Osteoblast (primary cell): ENCODE measurements at regions not wholly inside any gene's neighbourhood (a gene's known extent, or its start where the extent isn't known, plus 50 kb on each side); places are given as distances from the start of the nearest gene placed in this dataset.
"Not testable (repeated sequence)": the region's sequence is repeated elsewhere in the genome, so short reads cannot be mapped to it uniquely, and the experiment has no call there.

ENCODE experiments used
- DNase-seq: peaks from one replicate; pipeline ENCODE4 v3.0.0; 2011; ENCODE audit warnings: low spot score, mixed read lengths; ENCODE audit not compliant: insufficient read length; ENCODE audit errors: missing footprints
- H2AFZ ChIP-seq: 2 replicates; pipeline ENCODE4 v1.6.0; 2011; ENCODE audit warnings: mild to moderate bottlenecking, low read length
- H3K27ac ChIP-seq: 2 replicates; pipeline ENCODE4 v1.5.1; 2011; ENCODE audit warnings: mild to moderate bottlenecking, low read depth, low read length, moderate library complexity
- H3K27me3 ChIP-seq: 2 replicates; pipeline ENCODE4 v1.6.0; 2012; ENCODE audit warnings: mild to moderate bottlenecking, control low read depth, inconsistent platforms, low read length, moderate library complexity; ENCODE audit not compliant: insufficient read depth
- H3K36me3 ChIP-seq: 2 replicates; pipeline ENCODE4 v1.5.1; 2011; ENCODE audit warnings: mild to moderate bottlenecking, low read length, control low read depth, moderate library complexity; ENCODE audit not compliant: insufficient read depth
- H3K4me1 ChIP-seq: 2 replicates; pipeline ENCODE4 v1.5.1; 2011; ENCODE audit warnings: mild to moderate bottlenecking, low read length, control low read depth, moderate library complexity; ENCODE audit not compliant: insufficient read depth
- H3K4me2 ChIP-seq: 2 replicates; pipeline ENCODE4 v1.6.0; 2011; ENCODE audit warnings: mild to moderate bottlenecking, low read length; ENCODE audit not compliant: insufficient read depth
- H3K4me3 ChIP-seq: fragments of 200-600 bp; sonication (generic); 3 replicates; pipeline ENCODE4 v1.5.1; 2012; ENCODE audit warnings: mild to moderate bottlenecking, low read length, inconsistent platforms; ENCODE audit not compliant: insufficient read depth
- H3K79me2 ChIP-seq: 2 replicates; pipeline ENCODE4 v1.6.0; 2012; ENCODE audit warnings: mild to moderate bottlenecking, low read length, control low read depth, inconsistent platforms; ENCODE audit not compliant: insufficient read depth
- H3K9me3 ChIP-seq: 2 replicates; pipeline ENCODE4 v1.5.1; 2011; ENCODE audit warnings: low read depth, low read length, control low read depth
- H4K20me1 ChIP-seq: 2 replicates; pipeline ENCODE4 v1.6.0; 2012; ENCODE audit warnings: mild to moderate bottlenecking, low read length, control low read depth; ENCODE audit not compliant: insufficient read depth
- TF ChIP-seq, protein P1 (sequence below): IDR thresholded peaks from 2 replicates; pipeline ENCODE4 v1.5.1; 2011; ENCODE audit warnings: mild to moderate bottlenecking, low read depth, low read length, moderate library complexity; ENCODE audit errors: extremely low read depth

GRCh38 chr9:25121811-25122210, 556.4 kb downstream of the TUSC1 start:
- H3K4me3 ChIP-seq, result no peak overlapping the region
- no peaks in the 10 kb centered on the region for H4K20me1 ChIP-seq
- H3K36me3 ChIP-seq, result no peaks in the 10 kb centered on the region
- H3K4me2 ChIP-seq, result no peak overlapping the region
- no peaks in the 10 kb centered on the region for H3K4me1 ChIP-seq
- DNase-seq, result no peak
- no peak overlapping the region for H2AFZ ChIP-seq
- H3K27me3 ChIP-seq, result no peaks in the 10 kb centered on the region
- H3K79me2 ChIP-seq, result no peaks in the 10 kb centered on the region
- TF ChIP-seq, protein P1, sequence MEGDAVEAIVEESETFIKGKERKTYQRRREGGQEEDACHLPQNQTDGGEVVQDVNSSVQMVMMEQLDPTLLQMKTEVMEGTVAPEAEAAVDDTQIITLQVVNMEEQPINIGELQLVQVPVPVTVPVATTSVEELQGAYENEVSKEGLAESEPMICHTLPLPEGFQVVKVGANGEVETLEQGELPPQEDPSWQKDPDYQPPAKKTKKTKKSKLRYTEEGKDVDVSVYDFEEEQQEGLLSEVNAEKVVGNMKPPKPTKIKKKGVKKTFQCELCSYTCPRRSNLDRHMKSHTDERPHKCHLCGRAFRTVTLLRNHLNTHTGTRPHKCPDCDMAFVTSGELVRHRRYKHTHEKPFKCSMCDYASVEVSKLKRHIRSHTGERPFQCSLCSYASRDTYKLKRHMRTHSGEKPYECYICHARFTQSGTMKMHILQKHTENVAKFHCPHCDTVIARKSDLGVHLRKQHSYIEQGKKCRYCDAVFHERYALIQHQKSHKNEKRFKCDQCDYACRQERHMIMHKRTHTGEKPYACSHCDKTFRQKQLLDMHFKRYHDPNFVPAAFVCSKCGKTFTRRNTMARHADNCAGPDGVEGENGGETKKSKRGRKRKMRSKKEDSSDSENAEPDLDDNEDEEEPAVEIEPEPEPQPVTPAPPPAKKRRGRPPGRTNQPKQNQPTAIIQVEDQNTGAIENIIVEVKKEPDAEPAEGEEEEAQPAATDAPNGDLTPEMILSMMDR, result no peak
- H3K9me3 ChIP-seq, result peaks cover 2% of the 10 kb centered on the region
- no peak overlapping the region for H3K27ac ChIP-seq

GRCh38 chr9:25119041-25119440, 559.2 kb downstream of the TUSC1 start:
- H4K20me1 ChIP-seq, result no peaks in the 10 kb centered on the region
- no peaks in the 10 kb centered on the region for H3K9me3 ChIP-seq
- no peaks in the 10 kb centered on the region for H3K79me2 ChIP-seq
- no peak overlapping the region for H3K4me2 ChIP-seq
- TF ChIP-seq, protein P1, result no peak
- no peak for DNase-seq
- H3K27me3 ChIP-seq, result no peaks in the 10 kb centered on the region
- H3K4me1 ChIP-seq, result no peaks in the 10 kb centered on the region
- H2AFZ ChIP-seq, result no peak overlapping the region
- no peak overlapping the region for H3K27ac ChIP-seq
- no peaks in the 10 kb centered on the region for H3K36me3 ChIP-seq
- H3K4me3 ChIP-seq, result no peak overlapping the region

- TF ChIP-seq, protein P1, result no peak
- H3K27me3 ChIP-seq, result no peaks in the 10 kb centered on the region
- H3K4me3 ChIP-seq, result no peak overlapping the region
- H2AFZ ChIP-seq, result no peak overlapping the region
- no peaks in the 10 kb centered on the region for H3K9me3 ChIP-seq
- no peaks in the 10 kb centered on the region for H4K20me1 ChIP-seq
- no peak overlapping the region for H3K27ac ChIP-seq
- no peak for DNase-seq
- H3K4me2 ChIP-seq, result no peak overlapping the region
- H3K79me2 ChIP-seq, result no peaks in the 10 kb centered on the region
- no peaks in the 10 kb centered on the region for H3K4me1 ChIP-seq
- no peaks in the 10 kb centered on the region for H3K36me3 ChIP-seq
These were observed 560.5 kb downstream of the TUSC1 start for GRCh38 chr9:25117791-25118190.

DNA sequence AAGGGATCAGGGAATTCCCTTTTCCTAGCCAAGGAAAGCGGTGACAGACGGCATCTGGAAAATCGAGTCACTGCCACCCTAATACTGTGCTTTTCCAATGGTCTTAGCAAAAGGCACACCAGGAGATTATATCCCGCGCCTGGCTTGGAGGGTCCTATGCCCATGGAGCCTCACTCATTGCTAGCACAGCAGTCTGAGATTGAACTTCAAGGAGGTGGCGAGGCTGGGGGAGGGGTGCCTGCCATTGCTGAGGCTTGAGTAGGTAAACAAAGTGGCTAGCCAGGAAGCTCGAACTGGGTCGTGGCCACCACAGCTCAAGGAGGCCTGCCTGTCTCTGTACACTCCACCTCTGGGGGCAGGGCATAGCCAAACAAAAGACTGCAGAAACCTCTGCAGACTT, 556.5 kb upstream of the IZUMO3 start:
- H3K4me3 ChIP-seq, H2AFZ ChIP-seq, H3K9me3 ChIP-seq, DNase-seq, H3K27ac ChIP-seq, H3K27me3 ChIP-seq, H3K79me2 ChIP-seq, H3K4me1 ChIP-seq, H4K20me1 ChIP-seq, H3K4me2 ChIP-seq, H3K36me3 ChIP-seq: not testable (repeated sequence)

DNA sequence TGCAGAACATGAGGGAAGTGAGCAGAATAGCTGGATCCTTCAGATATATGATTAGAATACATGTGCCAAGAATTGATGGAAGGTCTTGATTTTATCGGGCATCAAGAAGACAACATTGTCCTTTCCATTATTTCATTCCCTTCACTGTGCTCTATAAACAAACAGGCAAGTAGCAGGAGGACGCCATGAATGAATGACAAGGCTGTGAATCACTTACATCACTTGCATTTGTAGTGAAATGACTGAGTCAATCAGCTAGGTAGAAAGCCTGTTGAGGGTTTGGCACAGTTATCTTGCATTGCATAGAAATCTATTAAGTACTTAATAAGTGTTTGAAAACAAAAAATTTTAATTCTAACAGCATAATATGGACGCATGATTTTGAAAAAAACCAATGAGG, 548.8 kb upstream of the IZUMO3 start:
- no peaks in the 10 kb centered on the region for H4K20me1 ChIP-seq
- no peaks in the 10 kb centered on the region for H3K36me3 ChIP-seq
- H3K27me3 ChIP-seq, result no peaks in the 10 kb centered on the region
- no peaks in the 10 kb centered on the region for H3K9me3 ChIP-seq
- no peak overlapping the region for H3K4me2 ChIP-seq
- H3K4me3 ChIP-seq, result no peak overlapping the region
- H3K79me2 ChIP-seq, result no peaks in the 10 kb centered on the region
- H3K27ac ChIP-seq, result no peak overlapping the region
- H2AFZ ChIP-seq, result no peak overlapping the region
- TF ChIP-seq, protein P1, result no peak
- H3K4me1 ChIP-seq, result no peaks in the 10 kb centered on the region
- DNase-seq, result no peak
